ENCODE measurements at regions not wholly inside any gene's neighbourhood (a gene's known extent, or its start where the extent isn't known, plus 50 kb on each side); places are given as distances from the start of the nearest gene placed in this dataset.

GRCh38 chr5:105773241-105773640, 1897.5 kb downstream of the EFNA5 start:
- TF ChIP-seq CTCF (IDR thresholded peaks at IDR 0.05) (no peak), POLR2A (IDR thresholded peaks at IDR 0.05) (no peak)
